ENCODE measurements at regions not wholly inside any gene's neighbourhood (a gene's known extent, or its start where the extent isn't known, plus 50 kb on each side); places are given as distances from the start of the nearest gene placed in this dataset.

DNA sequence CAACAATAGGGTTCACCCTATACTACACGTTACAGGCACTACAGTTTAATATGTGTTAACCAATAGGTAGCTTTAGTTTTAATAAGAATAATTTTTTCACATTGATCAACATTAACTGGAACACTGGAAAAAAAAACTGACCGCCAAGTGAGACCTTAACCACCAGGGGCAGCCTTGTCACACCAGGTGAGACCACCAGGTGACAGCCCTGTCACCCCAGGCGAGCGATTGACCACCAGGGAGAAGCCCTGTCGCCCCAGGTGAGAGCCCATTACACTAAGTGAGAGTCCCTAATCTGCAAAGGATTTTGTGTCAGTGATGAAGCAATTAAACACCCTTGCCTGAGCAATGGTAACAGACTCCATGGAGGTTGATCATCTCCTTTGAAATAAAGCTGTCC lies 75.4 kb upstream of the SYK start:
- POLR2A ChIA-PET (ENCODE audit: unreplicated experiment): no interaction called here
- Histone ChIP-seq H2AFZ (ENCODE audit: low read length) (no peak overlapping the region), H3K27me3 (ENCODE audit: low read length) (peaks cover 13% of the 10 kb centered on the region), H3K4me3 (ENCODE audit: low read length) (no peak overlapping the region), H3K9ac (ENCODE audit: low read length) (no peak overlapping the region), H3K79me2 (ENCODE audit: low read length) (no peaks in the 10 kb centered on the region), H3K4me1 (ENCODE audit: insufficient read depth, low read length) (no peaks in the 10 kb centered on the region), H3K9me2 (replicated peaks; ENCODE audit: low read length) (no peaks in the 10 kb centered on the region), H4K20me1 (ENCODE audit: low read length) (no peaks in the 10 kb centered on the region), H3K4me2 (ENCODE audit: low read length) (no peak overlapping the region), H3F3A (ENCODE audit: low read length, unreplicated experiment) (no peaks in the 10 kb centered on the region), H3K36me3 (ENCODE audit: low read depth, low read length) (no peaks in the 10 kb centered on the region), H3K9me3 (ENCODE audit: low read length) (no peaks in the 10 kb centered on the region), H3K27ac (ENCODE audit: low read length) (no peak overlapping the region)
- no peak for ATAC-seq
- DNase-seq: peak; percentile 2
- TF ChIP-seq, protein P1, sequence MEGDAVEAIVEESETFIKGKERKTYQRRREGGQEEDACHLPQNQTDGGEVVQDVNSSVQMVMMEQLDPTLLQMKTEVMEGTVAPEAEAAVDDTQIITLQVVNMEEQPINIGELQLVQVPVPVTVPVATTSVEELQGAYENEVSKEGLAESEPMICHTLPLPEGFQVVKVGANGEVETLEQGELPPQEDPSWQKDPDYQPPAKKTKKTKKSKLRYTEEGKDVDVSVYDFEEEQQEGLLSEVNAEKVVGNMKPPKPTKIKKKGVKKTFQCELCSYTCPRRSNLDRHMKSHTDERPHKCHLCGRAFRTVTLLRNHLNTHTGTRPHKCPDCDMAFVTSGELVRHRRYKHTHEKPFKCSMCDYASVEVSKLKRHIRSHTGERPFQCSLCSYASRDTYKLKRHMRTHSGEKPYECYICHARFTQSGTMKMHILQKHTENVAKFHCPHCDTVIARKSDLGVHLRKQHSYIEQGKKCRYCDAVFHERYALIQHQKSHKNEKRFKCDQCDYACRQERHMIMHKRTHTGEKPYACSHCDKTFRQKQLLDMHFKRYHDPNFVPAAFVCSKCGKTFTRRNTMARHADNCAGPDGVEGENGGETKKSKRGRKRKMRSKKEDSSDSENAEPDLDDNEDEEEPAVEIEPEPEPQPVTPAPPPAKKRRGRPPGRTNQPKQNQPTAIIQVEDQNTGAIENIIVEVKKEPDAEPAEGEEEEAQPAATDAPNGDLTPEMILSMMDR (conservative IDR thresholded peaks at IDR 0.05; ENCODE audit: low read depth, low read length): peak; percentile 33
- no peak for TF ChIP-seq EZH2 (IDR thresholded peaks at IDR 0.05; ENCODE audit: low read length, unreplicated experiment)
- no TSS peak for BruUV-seq (replicated peaks)
- CTCF ChIA-PET: no interaction called here
- intact Hi-C loops (cut with micrococcal nuclease): no loop called here

DNA sequence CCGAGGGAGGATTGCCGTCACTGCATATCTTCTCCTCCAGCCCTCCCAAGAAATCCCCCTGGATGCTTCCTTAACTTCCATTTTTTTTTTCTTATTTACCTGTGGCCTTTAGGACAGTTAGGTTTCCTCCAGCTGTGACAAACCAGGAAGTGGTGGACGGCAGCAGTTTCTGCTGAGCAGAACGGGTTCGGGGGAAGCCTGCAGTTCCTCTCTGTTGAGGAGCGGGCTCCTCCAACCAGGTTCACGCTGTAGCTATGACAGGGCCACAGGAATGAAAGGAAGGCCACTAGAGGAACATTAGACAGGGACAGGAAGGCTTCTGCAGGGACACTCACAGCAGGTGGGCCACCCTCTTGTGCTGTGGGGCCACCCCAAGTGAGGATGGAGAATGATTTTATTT lies 76.7 kb upstream of the SYK start:
- Histone ChIP-seq H3K27ac (ENCODE audit: low read length) (no peak overlapping the region), H3K4me1 (ENCODE audit: insufficient read depth, low read length) (no peaks in the 10 kb centered on the region), H3K9me3 (ENCODE audit: low read length) (no peaks in the 10 kb centered on the region), H3K9me2 (replicated peaks; ENCODE audit: low read length) (no peaks in the 10 kb centered on the region), H3K4me3 (ENCODE audit: low read length) (no peak overlapping the region), H3K36me3 (ENCODE audit: low read depth, low read length) (no peaks in the 10 kb centered on the region), H3K27me3 (ENCODE audit: low read length) (peaks cover 11% of the 10 kb centered on the region; the same call in 1 of the 2 replicates), H3K4me2 (ENCODE audit: low read length) (no peak overlapping the region), H3F3A (ENCODE audit: low read length, unreplicated experiment) (no peaks in the 10 kb centered on the region), H3K79me2 (ENCODE audit: low read length) (no peaks in the 10 kb centered on the region), H4K20me1 (ENCODE audit: low read length) (no peaks in the 10 kb centered on the region), H2AFZ (ENCODE audit: low read length) (no peak overlapping the region), H3K9ac (ENCODE audit: low read length) (no peak overlapping the region)
- POLR2A ChIA-PET (ENCODE audit: unreplicated experiment): no interaction called here
- intact Hi-C loops (cut with micrococcal nuclease): no loop called here
- DNase-seq: no peak
- CTCF ChIA-PET: no interaction called here
- BruUV-seq (replicated peaks): no TSS peak
- ATAC-seq: no peak
- TF ChIP-seq EZH2 (IDR thresholded peaks at IDR 0.05; ENCODE audit: low read length, unreplicated experiment) (no peak), EZH2phosphoT487 (IDR thresholded peaks at IDR 0.05; ENCODE audit: borderline replicate concordance, low read length) (no peak)
- TF ChIP-seq, protein P1 (conservative IDR thresholded peaks at IDR 0.05; ENCODE audit: low read depth, low read length): no peak

DNA sequence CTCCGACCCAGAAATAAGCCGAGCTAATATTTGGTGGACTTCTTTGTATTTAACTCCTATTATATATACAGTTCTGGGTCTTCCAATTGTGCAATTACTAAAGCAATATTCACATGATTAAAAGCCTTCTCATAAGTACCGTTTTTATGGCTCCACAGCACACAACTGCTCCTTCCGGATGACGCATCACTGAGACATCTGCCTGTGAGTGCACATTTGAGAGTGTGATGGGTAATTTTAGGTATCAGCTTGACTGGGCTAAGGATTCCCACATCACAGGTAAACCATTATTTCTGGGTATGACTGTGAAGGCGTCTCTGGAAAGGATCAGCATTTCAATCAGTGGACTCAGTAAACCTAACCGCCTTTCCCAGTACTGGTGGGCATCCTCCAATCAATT lies 77.5 kb upstream of the SYK start:
- Histone ChIP-seq H3K27me3 (ENCODE audit: low read length) (peaks cover 11% of the 10 kb centered on the region; the same call in 1 of the 2 replicates), H2AFZ (ENCODE audit: low read length) (no peak overlapping the region), H3K4me1 (ENCODE audit: insufficient read depth, low read length) (no peaks in the 10 kb centered on the region), H4K20me1 (ENCODE audit: low read length) (no peaks in the 10 kb centered on the region), H3K36me3 (ENCODE audit: low read depth, low read length) (no peaks in the 10 kb centered on the region), H3K4me2 (ENCODE audit: low read length) (no peak overlapping the region), H3K79me2 (ENCODE audit: low read length) (no peaks in the 10 kb centered on the region), H3K9me3 (ENCODE audit: low read length) (no peaks in the 10 kb centered on the region), H3F3A (ENCODE audit: low read length, unreplicated experiment) (no peaks in the 10 kb centered on the region), H3K9me2 (replicated peaks; ENCODE audit: low read length) (no peaks in the 10 kb centered on the region), H3K4me3 (ENCODE audit: low read length) (no peak overlapping the region), H3K27ac (ENCODE audit: low read length) (no peak overlapping the region), H3K9ac (ENCODE audit: low read length) (no peak overlapping the region)
- ATAC-seq (no peak), DNase-seq (peak; percentile 12)
- CTCF ChIA-PET: no interaction called here
- BruUV-seq (replicated peaks): no TSS peak
- POLR2A ChIA-PET (ENCODE audit: unreplicated experiment): no interaction called here
- intact Hi-C loops (cut with micrococcal nuclease): no loop called here
- TF ChIP-seq, protein P1 (conservative IDR thresholded peaks at IDR 0.05; ENCODE audit: low read depth, low read length): no peak
- TF ChIP-seq EZH2 (IDR thresholded peaks at IDR 0.05; ENCODE audit: low read length, unreplicated experiment) (no peak), EZH2phosphoT487 (IDR thresholded peaks at IDR 0.05; ENCODE audit: borderline replicate concordance, low read length) (no peak)

Measured in PC-3 (cell line).